SK-N-SH (cell line): ENCODE measurements at regions not wholly inside any gene's neighbourhood (a gene's known extent, or its start where the extent isn't known, plus 50 kb on each side); places are given as distances from the start of the nearest gene placed in this dataset.
A peak's percentile ranks its signal among the peaks of the same experiment; 100 is the strongest.
"Not testable (repeated sequence)": the region's sequence is repeated elsewhere in the genome, so short reads cannot be mapped to it uniquely, and the experiment has no call there.

Source experiments
- CTCF ChIA-PET: fragments of 300-600, 350-600 bp; formaldehyde crosslinking; extraction: SDS; loops from one replicate; lab custom pipeline; 2021; lab: Yijun Ruan, JAX
- POLR2A ChIA-PET: fragments of 350-600 bp; sonication (Branson Sonifier 250); formaldehyde crosslinking; extraction: SDS; loops from one replicate; lab custom pipeline; 2020; ENCODE audit warnings: antibody characterized with exemption, inconsistent platforms; lab: Yijun Ruan, JAX
- DNase-seq: peaks from one replicate; pipeline ENCODE4 v3.0.0; 2012
- H2AFZ ChIP-seq: fragments of 200-600 bp; sonication (generic); 2 replicates; pipeline ENCODE4 v1.8.1; 2016; ENCODE audit warnings: antibody characterized with exemption, mild to moderate bottlenecking, low read depth
- H3F3A ChIP-seq: fragments of 200-600 bp; sonication (generic); replicated peaks from 2 replicates; pipeline ENCODE3; 2016; ENCODE audit warnings: antibody characterized with exemption, mild to moderate bottlenecking; ENCODE audit not compliant: insufficient read depth
- H3K27ac ChIP-seq, 2 experiments: fragments of 200-500 bp in 1 of 2; fragments of 200-600 bp in 1 of 2; sonication (Bioruptor generic) in 1 of 2; sonication (generic), shearing (Covaris generic) in 1 of 2; 2 replicates each; pipeline versions ENCODE4 v1.5.1 to v1.6.1; 2014 to 2016; ENCODE audit warnings: low read depth in 2 of 2, inconsistent platforms in 1 of 2, low read length in 1 of 2, mild to moderate bottlenecking in 1 of 2, mixed read lengths in 1 of 2
- H3K27me3 ChIP-seq: fragments of 200-600 bp; sonication (generic), shearing (Covaris generic); 2 replicates; pipeline ENCODE4 v1.6.1; 2016; ENCODE audit warnings: mixed run types; ENCODE audit not compliant: insufficient read depth
- H3K36me3 ChIP-seq, 2 experiments: fragments of 200-500 bp in 1 of 2; fragments of 200-600 bp in 1 of 2; sonication (Bioruptor generic) in 1 of 2; sonication (generic) in 1 of 2; replicated peaks in 1 of 2; 2 replicates each; pipeline versions ENCODE3 to v1.5.1; 2014 to 2016; ENCODE audit warnings: low read length in 1 of 2, mild to moderate bottlenecking in 1 of 2; ENCODE audit not compliant: insufficient read depth in 2 of 2, control insufficient read depth in 1 of 2
- H3K4me1 ChIP-seq, 2 experiments: fragments of 200-500 bp in 1 of 2; fragments of 200-600 bp in 1 of 2; sonication (Bioruptor generic) in 1 of 2; sonication (generic), shearing (Covaris generic) in 1 of 2; 2 replicates each; pipeline versions ENCODE4 v1.5.1 to v1.6.1; 2014 to 2016; ENCODE audit warnings: low read depth in 1 of 2, low read length in 1 of 2, mixed run types in 1 of 2; ENCODE audit not compliant: insufficient read depth in 2 of 2, control insufficient read depth in 1 of 2
- H3K4me2 ChIP-seq: fragments of 200-600 bp; sonication (generic), shearing (Covaris generic); 2 replicates; pipeline ENCODE4 v1.6.1; 2017; ENCODE audit warnings: mixed run types
- H3K4me3 ChIP-seq, 2 experiments: fragments of 200-500 bp in 1 of 2; fragments of 200-600 bp in 1 of 2; sonication (Bioruptor generic) in 1 of 2; sonication (generic), shearing (Covaris generic) in 1 of 2; 2 replicates each; pipeline versions ENCODE4 v1.5.1 to v1.8.1; 2014 to 2016; ENCODE audit warnings: low read depth in 2 of 2, inconsistent platforms in 1 of 2, low read length in 1 of 2, mild to moderate bottlenecking in 1 of 2, mixed read lengths in 1 of 2, moderate library complexity in 1 of 2
- H3K79me2 ChIP-seq: fragments of 200-600 bp; sonication (generic); 2 replicates; pipeline ENCODE4 v1.8.1; 2017; ENCODE audit warnings: mild to moderate bottlenecking; ENCODE audit not compliant: insufficient read depth
- H3K9ac ChIP-seq: fragments of 200-600 bp; sonication (generic); 2 replicates; pipeline ENCODE4 v1.6.1; 2017; ENCODE audit warnings: mixed run types
- H3K9me2 ChIP-seq: fragments of 200-600 bp; sonication (generic); 2 replicates; pipeline ENCODE4 v1.6.1; 2017; ENCODE audit warnings: mixed run types
- H3K9me3 ChIP-seq: fragments of 200-600 bp; sonication (generic); 2 replicates; pipeline ENCODE4 v1.6.1; 2017; ENCODE audit warnings: mixed run types, mild to moderate bottlenecking, moderate library complexity
- H4K20me1 ChIP-seq: fragments of 200-600 bp; sonication (generic); 2 replicates; pipeline ENCODE4 v1.6.1; 2017; ENCODE audit warnings: mild to moderate bottlenecking, mixed run types; ENCODE audit not compliant: insufficient read depth
- EZH2phosphoT487 ChIP-seq: fragments of 200-600 bp; sonication (generic); IDR thresholded peaks from 2 replicates; pipeline ENCODE4 v1.6.1; 2017; ENCODE audit warnings: low read depth, mixed run types, mild to moderate bottlenecking, antibody characterized with exemption, moderate library complexity, borderline replicate concordance
- FOSL2 ChIP-seq: IDR thresholded peaks from 2 replicates; pipeline ENCODE4 v1.4.0; 2012; ENCODE audit warnings: low read depth, mild to moderate bottlenecking, moderate library complexity, borderline replicate concordance
- FOXJ3 ChIP-seq: sonication (generic); formaldehyde crosslinking; IDR thresholded peaks from 2 replicates; pipeline ENCODE4 v1.5.1; 2020; ENCODE audit warnings: mild to moderate bottlenecking, missing genetic modification reagents
- FOXM1 ChIP-seq: IDR thresholded peaks from 2 replicates; pipeline ENCODE4 v1.4.0; 2012; ENCODE audit warnings: low read depth, mild to moderate bottlenecking
- GATA2 ChIP-seq: sonication (generic); formaldehyde crosslinking; IDR thresholded peaks from 2 replicates; pipeline ENCODE4 v1.5.0; 2020; ENCODE audit warnings: mild to moderate bottlenecking, missing genetic modification reagents
- IRF3 ChIP-seq: fragments of 150-350 bp; IDR thresholded peaks from 2 replicates; pipeline ENCODE4 v1.6.1; 2016; ENCODE audit warnings: mild to moderate bottlenecking, low read depth, low read length
- MEF2A ChIP-seq: IDR thresholded peaks from 2 replicates; pipeline ENCODE4 v1.4.0; 2012; ENCODE audit warnings: low read depth, borderline replicate concordance
- NFIC ChIP-seq: IDR thresholded peaks from 2 replicates; pipeline ENCODE4 v1.4.0; 2012; ENCODE audit warnings: borderline replicate concordance
- POLR2AphosphoS5 ChIP-seq: IDR thresholded peaks from 2 replicates; pipeline ENCODE4 v1.6.1; 2012; ENCODE audit warnings: low read depth, low read length
- RAD21 ChIP-seq: IDR thresholded peaks from 2 replicates; pipeline ENCODE4 v1.6.1; 2012; ENCODE audit warnings: mild to moderate bottlenecking, low read length
- SIN3A ChIP-seq: IDR thresholded peaks from 2 replicates; pipeline ENCODE4 v1.6.1; 2012; ENCODE audit warnings: low read depth, mild to moderate bottlenecking, low read length, moderate library complexity, borderline replicate concordance
- TCF12 ChIP-seq: IDR thresholded peaks from 2 replicates; pipeline ENCODE4 v1.4.0; 2012
- TEAD4 ChIP-seq: IDR thresholded peaks from 2 replicates; pipeline ENCODE4 v1.4.0; 2012; ENCODE audit warnings: mild to moderate bottlenecking, borderline replicate concordance; ENCODE audit not compliant: insufficient read depth
- USF2 ChIP-seq: fragments of 150-350 bp; IDR thresholded peaks from 2 replicates; pipeline ENCODE4 v1.6.1; 2017; ENCODE audit warnings: antibody characterized with exemption, low read length, low read depth, borderline replicate concordance
- YY1 ChIP-seq: IDR thresholded peaks from 2 replicates; pipeline ENCODE4 v1.4.0; 2012; ENCODE audit warnings: low read depth, mild to moderate bottlenecking
- WGBS: methylation state at CpG from one replicate; pipeline ENCODE4 v1.1.6; 2017; ENCODE audit warnings: low lambda C conversion rate; 5-methylcytosine and 5-hydroxymethylcytosine counted together
- TF ChIP-seq, protein P1 (sequence below): IDR thresholded peaks from 2 replicates; pipeline ENCODE4; 2012

GRCh38 chr12:131574395-131574771 is 136.5 kb upstream of the SFSWAP start:
- WGBS = 19% methylated on average over 9 of the region's 10 CpGs
- H3K27me3 ChIP-seq = no peaks in the 10 kb centered on the region
- POLR2A ChIA-PET = no interaction called here

DNA sequence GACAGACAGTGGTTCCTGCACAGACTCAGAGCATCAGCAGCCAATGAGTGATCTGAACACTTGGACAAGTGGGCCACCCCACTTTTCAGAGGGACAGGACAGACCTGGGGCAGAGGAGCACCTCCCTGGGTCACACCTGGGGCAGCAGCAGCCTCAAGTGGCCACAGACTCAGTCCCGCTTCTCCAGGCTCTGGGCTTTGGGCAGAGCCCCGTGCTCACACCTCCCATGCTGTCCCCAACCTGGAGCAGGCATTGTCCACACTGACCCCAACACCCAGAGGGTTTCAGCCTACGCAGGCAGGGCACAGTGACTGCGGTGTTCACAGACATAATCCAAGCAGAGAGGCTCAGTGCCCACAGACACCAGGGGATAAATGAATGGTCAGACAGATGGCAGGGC is 135.5 kb upstream of the SFSWAP start:
- H3K27ac ChIP-seq = no peak overlapping the region
- no peaks in the 10 kb centered on the region for H3K9me3 ChIP-seq
- H3K36me3 ChIP-seq = no peaks in the 10 kb centered on the region
- POLR2A ChIA-PET = no interaction called here
- no peaks in the 10 kb centered on the region for H3F3A ChIP-seq
- 36% methylated on average over 1 of the region's 4 CpGs for WGBS
- no peak overlapping the region for H3K4me3 ChIP-seq
- H3K9ac ChIP-seq = no peak overlapping the region
- H3K79me2 ChIP-seq = no peaks in the 10 kb centered on the region
- no peak for DNase-seq
- H3K4me1 ChIP-seq = peaks cover 0 to 38% of the 10 kb centered on the region in 2 experiments; a peak in 1 of 4 replicates
- no peak overlapping the region for H3K4me2 ChIP-seq
- no peak overlapping the region for H2AFZ ChIP-seq
- H4K20me1 ChIP-seq = no peaks in the 10 kb centered on the region
- TF ChIP-seq POLR2AphosphoS5 = no peak
- TF ChIP-seq SIN3A = no peak
- no peak for TF ChIP-seq NFIC
- TF ChIP-seq, protein P1, sequence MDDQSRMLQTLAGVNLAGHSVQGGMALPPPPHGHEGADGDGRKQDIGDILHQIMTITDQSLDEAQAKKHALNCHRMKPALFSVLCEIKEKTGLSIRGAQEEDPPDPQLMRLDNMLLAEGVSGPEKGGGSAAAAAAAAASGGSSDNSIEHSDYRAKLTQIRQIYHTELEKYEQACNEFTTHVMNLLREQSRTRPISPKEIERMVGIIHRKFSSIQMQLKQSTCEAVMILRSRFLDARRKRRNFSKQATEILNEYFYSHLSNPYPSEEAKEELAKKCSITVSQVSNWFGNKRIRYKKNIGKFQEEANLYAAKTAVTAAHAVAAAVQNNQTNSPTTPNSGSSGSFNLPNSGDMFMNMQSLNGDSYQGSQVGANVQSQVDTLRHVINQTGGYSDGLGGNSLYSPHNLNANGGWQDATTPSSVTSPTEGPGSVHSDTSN = no peak
- TF ChIP-seq RAD21 = no peak
- TF ChIP-seq FOXJ3 = no peak
- TF ChIP-seq GATA2 (CRISPR knock-in tag) = no peak
- no peak for TF ChIP-seq FOXM1
- no peak for TF ChIP-seq USF2
- no peak for TF ChIP-seq IRF3
- TF ChIP-seq EZH2phosphoT487 = no peak
- TF ChIP-seq FOSL2 = no peak
- no peak for TF ChIP-seq TEAD4
- no peak for TF ChIP-seq TCF12
- no peak for TF ChIP-seq YY1
- TF ChIP-seq, all 33 proteins: peak for 0
- Histone ChIP-seq H3K27me3 (no peaks in the 10 kb centered on the region), H3K9me2 (no peaks in the 10 kb centered on the region)
- CTCF ChIA-PET = no interaction called here

More at GRCh38 chr12:131574395-131574771, 136.5 kb upstream of the SFSWAP start:
- H3K27ac ChIP-seq = no peak overlapping the region
- peaks cover 0 to 37% of the 10 kb centered on the region in 2 experiments; a peak in 1 of 4 replicates for H3K4me1 ChIP-seq
- CTCF ChIA-PET = interaction anchor here (0.9 to 1.1 kb wide), 2 partner anchors 13 to 443 kb away, joined by 3 to 4 read pairs; no protein-coding TSS in a partner anchor
- H3K79me2 ChIP-seq = no peaks in the 10 kb centered on the region
- no peaks in the 10 kb centered on the region for H4K20me1 ChIP-seq
- DNase-seq = peak; percentile 67
- H3K9ac ChIP-seq = no peak overlapping the region
- H3K4me2 ChIP-seq = no peak overlapping the region
- TF ChIP-seq FOSL2 (no peak), MEF2A (no peak), SIN3A (no peak)
- no peaks in the 10 kb centered on the region for H3K9me3 ChIP-seq
- no peak overlapping the region for H2AFZ ChIP-seq
- no peak overlapping the region for H3K4me3 ChIP-seq
- H3F3A ChIP-seq = no peaks in the 10 kb centered on the region
- no peaks in the 10 kb centered on the region for H3K36me3 ChIP-seq
- no peaks in the 10 kb centered on the region for H3K9me2 ChIP-seq

DNA sequence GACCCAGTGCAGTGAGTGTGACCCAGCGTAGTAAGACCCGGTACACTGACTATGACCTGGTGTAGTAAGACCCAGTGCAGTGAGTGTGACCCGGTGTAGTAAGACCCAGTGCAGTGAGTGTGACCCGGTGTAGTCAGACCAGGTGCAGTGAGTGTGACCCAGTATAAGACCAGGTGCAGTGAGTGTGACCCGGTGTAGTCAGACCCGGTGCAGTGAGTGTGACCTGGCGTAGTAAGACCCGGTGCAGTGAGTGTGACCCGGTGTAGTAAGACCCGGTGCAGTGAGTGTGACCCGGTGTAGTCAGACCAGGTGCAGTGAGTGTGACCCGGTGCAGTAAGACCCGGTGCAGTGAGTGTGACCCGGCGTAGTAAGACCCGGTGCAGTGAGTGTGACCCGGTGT is 134.2 kb upstream of the SFSWAP start:
- H3K79me2 ChIP-seq, H4K20me1 ChIP-seq, CTCF ChIA-PET, H3K4me2 ChIP-seq, H3K27me3 ChIP-seq, H3K9me3 ChIP-seq, H3K9me2 ChIP-seq, H3F3A ChIP-seq, H3K9ac ChIP-seq, H3K36me3 ChIP-seq, H3K4me3 ChIP-seq, DNase-seq, H2AFZ ChIP-seq, H3K27ac ChIP-seq, POLR2A ChIA-PET: not testable (repeated sequence)
- WGBS = 73% methylated on average over 11 of the region's 17 CpGs
- H3K4me1 ChIP-seq = peaks cover 0 to 38% of the 10 kb centered on the region in 2 experiments; a peak in 1 of 4 replicates
